ENCODE measurements at regions not wholly inside any gene's neighbourhood (a gene's known extent, or its start where the extent isn't known, plus 50 kb on each side); places are given as distances from the start of the nearest gene placed in this dataset.

- Histone ChIP-seq H3K36me3 (ENCODE audit: control insufficient read depth in 3 of 3, insufficient read depth in 3 of 3, low read length in 3 of 3) (no peaks in the 10 kb centered on the region), H3K4me3 (ENCODE audit: low read length in 3 of 3) (no peak overlapping the region), H3K27me3 (ENCODE audit: control insufficient read depth in 3 of 3, insufficient read depth in 3 of 3, low read length in 3 of 3) (no peaks in the 10 kb centered on the region), H3K9ac (ENCODE audit: low read depth in 1 of 3, low read length in 3 of 3) (no peak overlapping the region), H3K4me1 (ENCODE audit: control insufficient read depth in 3 of 3, insufficient read depth in 3 of 3, low read length in 3 of 3) (no peaks in the 10 kb centered on the region), H3K27ac (ENCODE audit: low read depth, low read length) (no peak overlapping the region), H3K9me3 (ENCODE audit: control insufficient read depth in 3 of 3, low read length in 3 of 3) (no peaks in the 10 kb centered on the region)
These were observed 56.8 kb upstream of the DGKB start for GRCh38 chr7:14959339-14959738.

- Histone ChIP-seq H3K9ac (ENCODE audit: low read depth in 1 of 3, low read length in 3 of 3) (no peak overlapping the region), H3K27me3 (ENCODE audit: control insufficient read depth in 3 of 3, insufficient read depth in 3 of 3, low read length in 3 of 3) (no peaks in the 10 kb centered on the region), H3K4me1 (ENCODE audit: control insufficient read depth in 3 of 3, insufficient read depth in 3 of 3, low read length in 3 of 3) (no peaks in the 10 kb centered on the region), H3K4me3 (ENCODE audit: low read length in 3 of 3) (no peak overlapping the region), H3K36me3 (ENCODE audit: control insufficient read depth in 3 of 3, insufficient read depth in 3 of 3, low read length in 3 of 3) (no peaks in the 10 kb centered on the region), H3K27ac (ENCODE audit: low read depth, low read length) (no peak overlapping the region), H3K9me3 (ENCODE audit: control insufficient read depth in 3 of 3, low read length in 3 of 3) (no peaks in the 10 kb centered on the region)
These were observed 51.5 kb upstream of the DGKB start for GRCh38 chr7:14954035-14954434.

All from skeletal muscle tissue (tissue), 3 donors.